ENCODE measurements at regions not wholly inside any gene's neighbourhood (a gene's known extent, or its start where the extent isn't known, plus 50 kb on each side); places are given as distances from the start of the nearest gene placed in this dataset.

GRCh38 chr11:95516786-95517185 lies 272.8 kb downstream of the FAM76B start:
- no peak for DNase-seq
- H3K4me1 Mint-ChIP-seq (ENCODE audit: low read depth), result no peaks in the 10 kb centered on the region
- H3K27ac Mint-ChIP-seq, result no peak overlapping the region
- H3K4me3 Mint-ChIP-seq, result no peak overlapping the region
- TF ChIP-seq CTCF (IDR thresholded peaks at IDR 0.05), result no peak
- H3K9me3 Mint-ChIP-seq, result no peaks in the 10 kb centered on the region; the same call in none of the 2 replicates
- H3K36me3 Mint-ChIP-seq (ENCODE audit: low read depth), result no peaks in the 10 kb centered on the region; the same call in 1 of the 2 replicates
- no peaks in the 10 kb centered on the region for H3K27me3 Mint-ChIP-seq (ENCODE audit: insufficient read depth)

GRCh38 chr11:95516175-95516574 lies 273.4 kb downstream of the FAM76B start:
- Mint-ChIP-seq H3K4me1 (ENCODE audit: low read depth) (no peaks in the 10 kb centered on the region), H3K27ac (no peak overlapping the region), H3K4me3 (no peak overlapping the region)

GRCh38 chr11:95515371-95515770 lies 274.2 kb downstream of the FAM76B start:
- no peak for DNase-seq
- no peak for TF ChIP-seq CTCF (IDR thresholded peaks at IDR 0.05)
- no peaks in the 10 kb centered on the region for H3K27me3 Mint-ChIP-seq (ENCODE audit: insufficient read depth)
- H3K27ac Mint-ChIP-seq, result no peak overlapping the region
- H3K9me3 Mint-ChIP-seq, result no peaks in the 10 kb centered on the region; the same call in none of the 2 replicates
- H3K4me1 Mint-ChIP-seq (ENCODE audit: low read depth), result no peaks in the 10 kb centered on the region
- H3K4me3 Mint-ChIP-seq, result no peak overlapping the region
- H3K36me3 Mint-ChIP-seq (ENCODE audit: low read depth), result no peaks in the 10 kb centered on the region; the same call in 1 of the 2 replicates

More at GRCh38 chr11:95516175-95516574, 273.4 kb downstream of the FAM76B start:
- Mint-ChIP-seq H3K36me3 (ENCODE audit: low read depth) (no peaks in the 10 kb centered on the region; the same call in 1 of the 2 replicates), H3K9me3 (no peaks in the 10 kb centered on the region; the same call in none of the 2 replicates), H3K27me3 (ENCODE audit: insufficient read depth) (no peaks in the 10 kb centered on the region)
- DNase-seq, result no peak
- TF ChIP-seq CTCF (IDR thresholded peaks at IDR 0.05), result no peak

GRCh38 chr11:95514416-95515110 lies 275.0 kb downstream of the FAM76B start:
- Mint-ChIP-seq H3K4me1 (ENCODE audit: low read depth) (no peaks in the 10 kb centered on the region), H3K27me3 (ENCODE audit: insufficient read depth) (no peaks in the 10 kb centered on the region; the same call in 1 of the 2 replicates), H3K4me3 (no peak overlapping the region), H3K36me3 (ENCODE audit: low read depth) (no peaks in the 10 kb centered on the region; the same call in 1 of the 2 replicates), H3K9me3 (no peaks in the 10 kb centered on the region; the same call in none of the 2 replicates), H3K27ac (no peak overlapping the region)
- DNase-seq, result no peak
- TF ChIP-seq CTCF (IDR thresholded peaks at IDR 0.05), result no peak

- no peak for TF ChIP-seq CTCF (IDR thresholded peaks at IDR 0.05)
- H3K9me3 Mint-ChIP-seq, result no peaks in the 10 kb centered on the region; the same call in none of the 2 replicates
- H3K27me3 Mint-ChIP-seq (ENCODE audit: insufficient read depth), result no peaks in the 10 kb centered on the region; the same call in 1 of the 2 replicates
- no peaks in the 10 kb centered on the region for H3K4me1 Mint-ChIP-seq (ENCODE audit: low read depth)
- no peaks in the 10 kb centered on the region; the same call in 1 of the 2 replicates for H3K36me3 Mint-ChIP-seq (ENCODE audit: low read depth)
- H3K4me3 Mint-ChIP-seq, result no peak overlapping the region
- peak overlapping the region; percentile 46 for H3K27ac Mint-ChIP-seq
- peak; percentile 33 for DNase-seq
Observed at GRCh38 chr11:95512682-95513081, 276.9 kb downstream of the FAM76B start.

Measured in HFFc6 (cell line).